OCI-LY7 (cell line): ENCODE measurements at regions not wholly inside any gene's neighbourhood (a gene's known extent, or its start where the extent isn't known, plus 50 kb on each side); places are given as distances from the start of the nearest gene placed in this dataset.

Experiments used
- EZH2phosphoT487 ChIP-seq: fragments of 200-600 bp; sonication (generic); IDR thresholded peaks from 2 replicates; pipeline ENCODE4 v1.6.1; 2018; ENCODE audit warnings: low read depth, borderline replicate concordance, mild to moderate bottlenecking, mixed run types, antibody characterized with exemption, low read length, moderate library complexity, mixed read lengths
- TF ChIP-seq, protein P1 (sequence below): fragments of 200-600 bp; sonication (generic); conservative IDR thresholded peaks from 2 replicates; pipeline ENCODE4 v1.5.1; 2014; ENCODE audit warnings: mild to moderate bottlenecking, antibody characterized with exemption, low read length, moderate library complexity, mixed read lengths

DNA sequence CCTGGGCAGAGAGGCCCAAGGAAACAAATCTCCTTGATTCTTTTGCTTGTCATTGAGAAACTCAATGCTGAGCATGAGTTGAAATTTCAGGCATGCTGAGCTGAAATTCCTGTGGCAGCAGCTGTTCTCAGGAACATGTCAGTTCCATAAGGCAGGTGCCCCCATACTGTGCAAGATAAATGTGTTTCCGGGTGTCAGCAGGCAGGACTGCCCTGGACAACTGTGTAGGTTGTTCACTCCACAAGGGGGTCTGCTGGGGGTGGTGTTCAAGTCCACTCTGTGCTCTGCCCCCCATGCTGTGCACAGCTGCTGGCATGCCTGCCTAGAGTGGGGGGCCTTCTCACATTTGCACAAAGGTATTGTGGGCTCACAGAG, 133.7 kb downstream of the CTTN start:
- TF ChIP-seq, protein P1, sequence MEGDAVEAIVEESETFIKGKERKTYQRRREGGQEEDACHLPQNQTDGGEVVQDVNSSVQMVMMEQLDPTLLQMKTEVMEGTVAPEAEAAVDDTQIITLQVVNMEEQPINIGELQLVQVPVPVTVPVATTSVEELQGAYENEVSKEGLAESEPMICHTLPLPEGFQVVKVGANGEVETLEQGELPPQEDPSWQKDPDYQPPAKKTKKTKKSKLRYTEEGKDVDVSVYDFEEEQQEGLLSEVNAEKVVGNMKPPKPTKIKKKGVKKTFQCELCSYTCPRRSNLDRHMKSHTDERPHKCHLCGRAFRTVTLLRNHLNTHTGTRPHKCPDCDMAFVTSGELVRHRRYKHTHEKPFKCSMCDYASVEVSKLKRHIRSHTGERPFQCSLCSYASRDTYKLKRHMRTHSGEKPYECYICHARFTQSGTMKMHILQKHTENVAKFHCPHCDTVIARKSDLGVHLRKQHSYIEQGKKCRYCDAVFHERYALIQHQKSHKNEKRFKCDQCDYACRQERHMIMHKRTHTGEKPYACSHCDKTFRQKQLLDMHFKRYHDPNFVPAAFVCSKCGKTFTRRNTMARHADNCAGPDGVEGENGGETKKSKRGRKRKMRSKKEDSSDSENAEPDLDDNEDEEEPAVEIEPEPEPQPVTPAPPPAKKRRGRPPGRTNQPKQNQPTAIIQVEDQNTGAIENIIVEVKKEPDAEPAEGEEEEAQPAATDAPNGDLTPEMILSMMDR: no peak
- TF ChIP-seq EZH2phosphoT487: no peak
